HepG2 (cell line): ENCODE measurements at regions not wholly inside any gene's neighbourhood (a gene's known extent, or its start where the extent isn't known, plus 50 kb on each side); places are given as distances from the start of the nearest gene placed in this dataset.

ENCODE experiments used
- ATAC-seq: fragments of 200-7000 bp; cut with Tn5 transposase; 3 replicates; pipeline ENCODE4 v1.9.1; 2020; ENCODE audit warnings: mild to moderate bottlenecking, moderate library complexity
- BruUV-seq: library from RNA; stranded (reverse); fragments of 400-500 nt; replicated peaks from 2 replicates; lab custom pipeline; 2021; lab: Mats Ljungman, UMichigan
- CTCF ChIA-PET: fragments of 300-600 bp; formaldehyde crosslinking; extraction: SDS; loops from one replicate; lab custom pipeline; 2021; ENCODE audit warnings: low total read pairs, inconsistent platforms, low intra/inter-chr PET ratio; lab: Yijun Ruan, JAX
- POLR2A ChIA-PET: fragments of 350-600 bp; sonication (Branson Sonifier 250); formaldehyde crosslinking; loops from one replicate; lab custom pipeline; 2020; ENCODE audit warnings: antibody characterized with exemption, inconsistent platforms; lab: Yijun Ruan, JAX
- DNase-seq: peaks from one replicate; pipeline ENCODE4 v3.0.0-alpha.2; 2015; ENCODE audit warnings: low spot score
- FAIRE-seq: peaks from 3 replicates; lab custom pipeline; 2011; peaks lifted over from hg19 to GRCh38; lab: Jason Lieb, UNC
- H2AFZ ChIP-seq: one replicate; pipeline ENCODE4 v1.6.1; 2011; ENCODE audit warnings: low read length, inconsistent platforms
- H3K27ac ChIP-seq: fragments of 300-600 bp; 3 replicates; pipeline ENCODE4 v1.8.0; 2011; ENCODE audit warnings: mixed run types, mild to moderate bottlenecking, mixed read lengths, low read length, inconsistent platforms; ENCODE audit not compliant: insufficient read depth; ENCODE audit errors: extremely low read length
- H3K27me3 ChIP-seq, 2 experiments: fragments of 200-600 bp in 1 of 2; 2 replicates in 1 of 2; 3 replicates in 1 of 2; pipeline versions ENCODE4 v1.6.0 to v1.8.0; 2011; ENCODE audit warnings: low read length in 2 of 2, mild to moderate bottlenecking in 2 of 2, moderate library complexity in 2 of 2, inconsistent platforms in 1 of 2; ENCODE audit not compliant: insufficient read depth in 2 of 2, control insufficient read depth in 1 of 2
- H3K36me3 ChIP-seq, 2 experiments: fragments of 200-600 bp in 1 of 2; replicated peaks in 1 of 2; 2 replicates in 1 of 2; 3 replicates in 1 of 2; pipeline versions ENCODE4 v1.5.1 to v1.8.0; 2011; ENCODE audit warnings: low read length in 2 of 2, inconsistent platforms in 1 of 2; ENCODE audit not compliant: insufficient read depth in 2 of 2, control insufficient read depth in 1 of 2
- H3K4me1 ChIP-seq: 2 replicates; pipeline ENCODE4 v1.5.1; 2012; ENCODE audit warnings: low read length, inconsistent platforms; ENCODE audit not compliant: insufficient read depth
- H3K4me2 ChIP-seq: 2 replicates; pipeline ENCODE4 v1.6.0; 2011; ENCODE audit warnings: low read depth, low read length, inconsistent platforms
- H3K4me3 ChIP-seq, 3 experiments: fragments of 200-600 bp in 1 of 3; sonication (generic), shearing (Covaris generic) in 1 of 3; replicated peaks in 1 of 3; 2 replicates each; pipeline ENCODE4 v1.5.1; 2011 to 2016; ENCODE audit warnings: low read length in 3 of 3, inconsistent platforms in 2 of 3, low read depth in 2 of 3, mild to moderate bottlenecking in 2 of 3, control low read depth in 1 of 3, mixed read lengths in 1 of 3; ENCODE audit not compliant: insufficient read depth in 1 of 3
- H3K79me2 ChIP-seq: one replicate; pipeline ENCODE4 v1.6.1; 2011; ENCODE audit warnings: low read length, inconsistent platforms; ENCODE audit not compliant: insufficient read depth
- H3K9ac ChIP-seq: 2 replicates; pipeline ENCODE4 v1.6.0; 2011; ENCODE audit warnings: mild to moderate bottlenecking, low read depth, low read length, inconsistent platforms; ENCODE audit not compliant: insufficient read depth
- H3K9me3 ChIP-seq: 2 replicates; pipeline ENCODE4 v1.5.1; 2012; ENCODE audit warnings: mild to moderate bottlenecking, low read length
- H4K20me1 ChIP-seq: 2 replicates; pipeline ENCODE4 v1.6.0; 2011; ENCODE audit warnings: inconsistent platforms, mild to moderate bottlenecking, low read length, moderate library complexity; ENCODE audit not compliant: insufficient read depth
- CCDC6 ChIP-seq: sonication (generic); formaldehyde crosslinking; IDR thresholded peaks from 2 replicates; pipeline ENCODE4 v1.8.1; 2022; ENCODE audit warnings: mild to moderate bottlenecking, missing genetic modification reagents, moderate library complexity
- CHD2 ChIP-seq: IDR thresholded peaks from 2 replicates; pipeline ENCODE4 v1.6.1; 2011; ENCODE audit warnings: low read depth, low read length, improper control_type of control experiment
- DNMT1 ChIP-seq: sonication (generic); formaldehyde crosslinking; IDR thresholded peaks from 2 replicates; pipeline ENCODE4 v1.5.1; 2020; ENCODE audit warnings: mild to moderate bottlenecking, missing genetic modification reagents
- ELF1 ChIP-seq: sonication (generic); formaldehyde crosslinking; IDR thresholded peaks from 2 replicates; pipeline ENCODE4 v1.4.0; 2020; ENCODE audit warnings: missing genetic modification reagents
- FLYWCH1 ChIP-seq: sonication (generic); formaldehyde crosslinking; IDR thresholded peaks from 2 replicates; pipeline ENCODE4 v1.8.1; 2023; ENCODE audit warnings: mild to moderate bottlenecking, missing genetic modification reagents
- HOMEZ ChIP-seq: IDR thresholded peaks from 2 replicates; pipeline ENCODE4 v1.6.1; 2016; ENCODE audit warnings: low read depth
- MAX ChIP-seq: IDR thresholded peaks from 2 replicates; pipeline ENCODE4 v1.6.1; 2012; ENCODE audit warnings: inconsistent platforms
- MIER3 ChIP-seq: IDR thresholded peaks from 2 replicates; pipeline ENCODE4 v1.6.1; 2016; ENCODE audit warnings: missing compliant biosample characterization, borderline replicate concordance
- MTF1 ChIP-seq: sonication (generic); formaldehyde crosslinking; IDR thresholded peaks from 2 replicates; pipeline ENCODE4 v1.5.0; 2020; ENCODE audit warnings: missing genetic modification reagents
- NPAS2 ChIP-seq: sonication (generic); formaldehyde crosslinking; IDR thresholded peaks from 2 replicates; pipeline ENCODE4 v1.8.0; 2022; ENCODE audit warnings: mild to moderate bottlenecking, missing genetic modification reagents, borderline replicate concordance
- POLR2AphosphoS2 ChIP-seq: IDR thresholded peaks from 2 replicates; pipeline ENCODE4 v1.6.1; 2011; ENCODE audit warnings: low read depth, low read length, improper control_type of control experiment
- TBX2 ChIP-seq: sonication (generic); formaldehyde crosslinking; IDR thresholded peaks from 2 replicates; pipeline ENCODE4 v1.5.0; 2020; ENCODE audit warnings: missing genetic modification reagents, mild to moderate bottlenecking, borderline replicate concordance
- ZFYVE20 ChIP-seq: sonication (generic); formaldehyde crosslinking; IDR thresholded peaks from 2 replicates; pipeline ENCODE4 v1.8.0; 2023; ENCODE audit warnings: low read depth, mild to moderate bottlenecking, moderate library complexity, missing genetic modification reagents, borderline replicate concordance
- ZNF317 ChIP-seq: sonication (generic); formaldehyde crosslinking; IDR thresholded peaks from 2 replicates; pipeline ENCODE4 v1.5.0; 2020; ENCODE audit warnings: mild to moderate bottlenecking, missing genetic modification reagents
- ZNF329 ChIP-seq: sonication (generic); formaldehyde crosslinking; IDR thresholded peaks from 2 replicates; pipeline ENCODE4 v1.9.0; 2021; ENCODE audit warnings: low read depth, mild to moderate bottlenecking, missing genetic modification reagents
- ZNF550 ChIP-seq: sonication (generic); formaldehyde crosslinking; IDR thresholded peaks from 2 replicates; pipeline ENCODE4 v1.4.0; 2020; ENCODE audit warnings: mild to moderate bottlenecking, missing genetic modification reagents, borderline replicate concordance
- ZNF841 ChIP-seq: sonication (generic); formaldehyde crosslinking; IDR thresholded peaks from 2 replicates; pipeline ENCODE4 v1.8.1; 2023; ENCODE audit warnings: missing genetic modification reagents, borderline replicate concordance
- ZSCAN22 ChIP-seq: sonication (generic); formaldehyde crosslinking; IDR thresholded peaks from 2 replicates; pipeline ENCODE4 v1.4.0; 2020; ENCODE audit warnings: mild to moderate bottlenecking, missing genetic modification reagents
- WGBS: methylation state at CpG from one replicate; pipeline ENCODE4 v1.1.6; 2017; ENCODE audit warnings: low lambda C conversion rate; 5-methylcytosine and 5-hydroxymethylcytosine counted together
- in situ Hi-C: cut with HindIII; loops from 2 replicates; pipeline ENCODE4 v1.10.0; 2017; ENCODE audit warnings: low pct_unique_long_range_greater_than_20kb; ENCODE audit not compliant: extremely low pct_ligation_motif_present
- intact Hi-C: fragments of 100-400 bp; cut with micrococcal nuclease; formaldehyde crosslinking; loops from one replicate; pipeline ENCODE4 v1.10.0; 2022; ENCODE audit not compliant: unreplicated experiment

- TF ChIP-seq ZNF841 (CRISPR knock-in tag), result no peak
Observed at GRCh38 chr2:183349091-183349490, 224.8 kb downstream of the NUP35 start (continued).

- no peaks in the 10 kb centered on the region for H3K4me1 ChIP-seq
- H3K4me3 ChIP-seq, result no peak overlapping the region
- no peak for TF ChIP-seq MAX
- H2AFZ ChIP-seq, result no peak overlapping the region
- WGBS, result 4% methylated on average over 2 of the region's 2 CpGs
- no peaks in the 10 kb centered on the region for H3K36me3 ChIP-seq
- BruUV-seq, result no TSS peak
- no peak overlapping the region for H3K9ac ChIP-seq
- no peaks in the 10 kb centered on the region for H3K9me3 ChIP-seq
- CTCF ChIA-PET, result no interaction called here
- DNase-seq (no peak), FAIRE-seq (no peak), ATAC-seq (no peak)
- no peaks in the 10 kb centered on the region; a peak in 1 of 5 replicates for H3K27me3 ChIP-seq
- H3K27ac ChIP-seq, result no peak overlapping the region
- intact Hi-C loops, result no loop called here
- in situ Hi-C loops, result no loop called here
- POLR2A ChIA-PET, result no interaction called here
- H3K4me2 ChIP-seq, result no peak overlapping the region
- H4K20me1 ChIP-seq, result no peaks in the 10 kb centered on the region
- no peaks in the 10 kb centered on the region for H3K79me2 ChIP-seq
Observed at GRCh38 chr2:183359867-183360266, 235.6 kb downstream of the NUP35 start.

- no peaks in the 10 kb centered on the region for H3K36me3 ChIP-seq
- no peak overlapping the region for H3K4me3 ChIP-seq
- CTCF ChIA-PET, result no interaction called here
- in situ Hi-C loops, result no loop called here
- POLR2A ChIA-PET, result no interaction called here
- DNase-seq (no peak), FAIRE-seq (no peak), ATAC-seq (no peak)
- H3K79me2 ChIP-seq, result no peaks in the 10 kb centered on the region
- H3K9ac ChIP-seq, result no peak overlapping the region
- H3K4me2 ChIP-seq, result no peak overlapping the region
- TF ChIP-seq POLR2AphosphoS2 (no peak), ZNF317 (no peak), ZNF329 (CRISPR knock-in tag) (no peak), CCDC6 (CRISPR knock-in tag) (no peak), DNMT1 (no peak), ZNF550 (CRISPR knock-in tag) (no peak), ELF1 (CRISPR knock-in tag) (no peak), HOMEZ (CRISPR knock-in tag) (no peak), CHD2 (no peak), ZSCAN22 (CRISPR knock-in tag) (no peak), FLYWCH1 (CRISPR knock-in tag) (no peak), MTF1 (CRISPR knock-in tag) (no peak), NPAS2 (CRISPR knock-in tag) (no peak), MIER3 (no peak), ZFYVE20 (no peak), TBX2 (CRISPR knock-in tag) (no peak)
- intact Hi-C loops, result no loop called here
- no peaks in the 10 kb centered on the region for H3K27me3 ChIP-seq
- H3K27ac ChIP-seq, result no peak overlapping the region
- no peaks in the 10 kb centered on the region for H3K9me3 ChIP-seq
- no peaks in the 10 kb centered on the region for H4K20me1 ChIP-seq
- no peak overlapping the region for H2AFZ ChIP-seq
- no peaks in the 10 kb centered on the region for H3K4me1 ChIP-seq
- no TSS peak for BruUV-seq
Observed at GRCh38 chr2:183371545-183371944, 247.3 kb downstream of the NUP35 start.
